ENCODE measurements at regions not wholly inside any gene's neighbourhood (a gene's known extent, or its start where the extent isn't known, plus 50 kb on each side); places are given as distances from the start of the nearest gene placed in this dataset.

DNA sequence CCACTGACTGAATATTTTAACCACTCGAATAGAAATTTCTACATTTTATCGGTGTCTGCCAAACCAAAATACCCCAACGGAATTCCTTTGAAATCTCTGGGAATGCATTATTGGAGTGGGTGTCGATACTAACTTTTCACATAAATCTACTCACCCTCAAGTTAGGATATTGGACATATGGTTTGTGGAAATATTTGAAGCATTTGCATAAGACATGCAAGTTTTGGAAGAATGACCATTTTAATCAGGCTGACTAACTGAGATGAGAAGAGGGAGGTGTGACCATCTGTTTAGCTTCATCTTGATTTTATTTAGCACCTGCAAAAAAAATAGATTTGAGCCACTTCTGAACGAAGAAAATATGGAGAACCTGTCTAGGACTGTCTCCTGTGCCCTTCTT, 61.2 kb downstream of the KLF6 start:
- DNase-seq (ENCODE audit: low read depth) = no peak

DNA sequence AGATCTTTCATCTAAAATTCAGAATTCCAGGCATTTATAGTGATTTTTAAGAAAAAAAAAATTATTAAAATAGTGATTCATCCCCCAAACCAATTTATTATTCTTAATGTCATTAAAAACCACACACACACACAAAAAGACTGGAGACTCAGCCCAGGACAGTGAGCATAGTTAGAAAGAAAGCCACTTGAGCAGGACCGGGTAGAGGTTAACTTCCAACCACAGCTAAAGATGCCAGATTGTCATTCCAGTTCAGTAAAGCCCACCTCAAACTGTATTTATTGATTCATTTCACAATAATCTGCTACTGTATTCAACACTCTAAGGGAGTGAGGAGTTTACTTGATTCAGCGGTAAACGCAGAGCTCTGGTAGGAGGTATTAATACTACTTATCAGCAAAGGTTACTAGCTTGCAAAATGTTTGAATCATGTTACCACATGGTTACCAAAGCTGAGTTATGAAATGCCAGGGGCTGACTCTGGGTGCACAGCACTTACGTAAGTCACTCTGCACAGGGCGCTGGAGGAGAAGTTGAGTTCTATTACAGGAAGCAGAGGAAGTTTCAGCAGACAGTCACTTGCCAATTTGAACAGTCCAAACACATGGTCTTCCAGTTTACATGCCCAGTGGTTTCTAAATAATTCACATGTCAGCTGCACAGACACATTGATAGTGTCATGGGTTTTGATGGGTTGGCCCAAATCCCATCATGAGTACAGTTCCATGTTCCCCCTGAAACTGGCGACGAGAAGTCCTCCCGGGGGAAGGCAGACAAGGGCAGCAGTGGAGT, 64.6 kb downstream of the KLF6 start:
- DNase-seq (ENCODE audit: low read depth) = no peak

DNA sequence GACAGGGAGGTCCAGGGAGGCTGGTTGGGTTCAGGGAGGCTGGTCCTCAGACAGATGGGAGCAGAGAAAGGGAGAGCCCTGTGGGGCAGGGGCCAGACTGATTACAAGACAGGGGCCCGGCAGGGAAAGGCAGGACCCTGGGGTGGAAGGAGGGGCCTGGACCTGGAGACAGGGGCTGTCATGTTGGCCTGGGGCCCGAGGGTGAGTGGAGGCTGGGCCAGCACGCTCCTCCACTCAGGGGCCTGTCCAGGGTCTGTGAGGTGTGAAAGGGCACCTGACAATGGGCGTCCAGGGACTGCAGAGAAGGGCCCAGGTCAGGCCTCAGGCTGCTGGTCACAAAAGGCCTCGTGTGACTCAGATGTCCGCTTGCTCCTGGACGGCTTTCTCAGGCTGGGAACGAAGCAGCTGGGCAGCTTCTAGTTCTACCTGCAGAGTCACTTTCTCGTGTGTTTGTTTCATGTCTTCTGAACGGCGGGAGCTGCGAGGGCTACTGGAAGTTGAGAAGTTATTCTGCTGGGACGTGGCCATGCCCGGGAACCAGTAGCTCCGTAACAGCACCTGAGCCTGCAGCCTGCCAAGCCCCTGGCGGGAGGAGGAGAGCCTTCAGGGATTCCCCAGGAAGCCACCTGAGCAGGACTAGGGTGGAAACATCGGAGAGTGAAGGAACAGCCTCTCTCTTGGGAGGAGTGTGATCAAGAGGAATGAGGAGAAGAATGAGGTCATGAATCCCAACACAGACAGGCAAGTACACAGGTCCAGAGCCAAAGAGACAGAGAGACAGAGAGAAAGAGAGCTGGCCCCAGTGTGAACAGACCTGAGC, 65.8 kb downstream of the KLF6 start:
- no peak for DNase-seq (ENCODE audit: low read depth)

DNA sequence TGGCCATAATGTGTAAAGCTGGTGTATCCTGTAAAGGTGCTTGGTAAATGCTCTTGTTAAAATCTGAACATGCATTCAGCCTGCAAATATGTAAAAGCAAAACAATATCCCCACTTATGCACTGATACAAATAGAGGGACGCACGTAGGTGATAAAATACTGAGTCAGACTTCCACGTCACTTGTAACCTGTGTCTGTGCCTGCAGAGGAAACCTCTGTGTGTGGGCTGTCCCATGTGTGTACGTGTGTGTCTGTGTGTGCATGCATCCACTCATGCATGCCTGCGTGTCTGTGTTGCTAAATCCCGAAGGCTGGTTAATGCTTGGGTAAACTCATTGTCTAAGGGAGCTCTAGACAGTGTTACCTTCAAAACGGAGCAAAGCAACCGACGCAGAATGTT, 68.9 kb downstream of the KLF6 start:
- DNase-seq (ENCODE audit: low read depth) = no peak

DNA sequence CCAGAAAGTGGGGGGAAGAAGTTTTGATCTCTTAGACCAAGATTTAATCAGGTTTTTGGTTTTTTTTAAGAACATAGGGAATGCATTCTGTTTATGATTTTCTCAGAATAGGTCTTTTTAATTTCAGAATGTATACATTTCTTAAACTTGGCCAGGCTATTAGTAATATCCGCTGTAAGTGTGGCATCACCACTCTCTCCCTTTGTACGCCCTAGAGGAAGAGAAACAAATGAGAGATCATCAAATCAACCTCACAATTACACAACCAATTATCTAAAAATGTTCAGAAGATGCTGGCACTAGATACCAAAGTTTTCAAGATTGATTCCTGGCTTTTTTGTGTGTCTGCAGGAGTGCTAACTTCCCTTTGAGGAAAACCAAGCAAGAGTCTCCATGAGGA, 70.0 kb downstream of the KLF6 start:
- DNase-seq (ENCODE audit: low read depth) = no peak

DNA sequence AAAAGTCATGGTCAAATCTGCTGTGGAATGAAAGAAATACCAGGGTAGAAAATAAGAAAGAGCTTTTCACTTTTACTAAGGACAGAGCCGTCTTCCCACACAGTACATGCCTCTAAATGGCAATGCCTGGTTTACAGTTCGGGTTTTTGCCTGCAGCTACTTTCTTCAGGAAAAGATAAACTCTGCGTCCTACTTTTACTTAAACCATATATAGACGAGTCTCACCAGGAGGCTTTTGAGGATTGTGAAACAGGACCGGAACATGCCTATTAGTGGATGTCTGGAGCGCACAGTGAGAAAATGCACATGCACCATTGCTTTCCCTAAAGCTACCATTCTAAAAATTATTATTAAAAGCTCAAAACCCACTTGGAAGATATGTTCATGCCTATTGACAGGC, 70.5 kb downstream of the KLF6 start:
- no peak for DNase-seq (ENCODE audit: low read depth)

GRCh38 chr10:3712707-3713106, 72.3 kb downstream of the KLF6 start:
- DNase-seq (ENCODE audit: low read depth) = no peak

DNA sequence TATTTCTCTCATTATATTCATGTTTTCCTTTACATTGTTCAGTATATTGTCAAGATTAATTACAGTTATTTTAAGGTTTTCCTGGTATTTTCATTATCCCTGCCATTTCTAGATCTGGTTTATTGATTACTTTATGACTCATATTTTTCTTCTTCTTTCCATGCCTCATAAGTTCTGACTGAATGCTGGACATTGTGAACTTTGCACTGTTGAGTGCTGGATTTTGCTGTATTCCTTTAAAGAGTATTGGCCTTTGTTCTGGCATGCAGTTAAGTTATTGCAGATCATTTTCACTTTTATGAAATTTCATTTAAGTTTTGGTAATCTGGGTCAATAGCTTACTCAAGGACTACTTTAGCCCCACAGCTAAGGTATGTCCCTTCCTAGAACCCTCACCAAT, 73.1 kb downstream of the KLF6 start:
- DNase-seq (ENCODE audit: low read depth) = no peak

DNA sequence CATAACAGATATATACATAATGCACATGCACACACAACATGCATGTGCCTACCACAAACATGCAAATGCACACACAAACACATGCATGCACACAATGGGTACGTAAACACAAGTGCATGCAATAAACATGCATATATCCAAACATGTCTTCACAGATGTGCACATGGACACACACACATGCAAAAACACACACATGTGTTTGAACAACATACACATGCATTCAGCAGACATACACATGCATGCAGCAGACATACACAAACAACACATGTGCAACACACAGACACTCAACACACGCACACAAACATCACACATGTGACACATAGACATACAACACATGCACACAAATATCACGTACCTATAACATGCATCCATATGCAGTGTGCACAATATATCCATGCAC, 74.2 kb downstream of the KLF6 start:
- no peak for DNase-seq (ENCODE audit: low read depth)

- no peak for DNase-seq (ENCODE audit: low read depth)
These were observed 75.5 kb downstream of the KLF6 start for GRCh38 chr10:3709456-3710060.

DNA sequence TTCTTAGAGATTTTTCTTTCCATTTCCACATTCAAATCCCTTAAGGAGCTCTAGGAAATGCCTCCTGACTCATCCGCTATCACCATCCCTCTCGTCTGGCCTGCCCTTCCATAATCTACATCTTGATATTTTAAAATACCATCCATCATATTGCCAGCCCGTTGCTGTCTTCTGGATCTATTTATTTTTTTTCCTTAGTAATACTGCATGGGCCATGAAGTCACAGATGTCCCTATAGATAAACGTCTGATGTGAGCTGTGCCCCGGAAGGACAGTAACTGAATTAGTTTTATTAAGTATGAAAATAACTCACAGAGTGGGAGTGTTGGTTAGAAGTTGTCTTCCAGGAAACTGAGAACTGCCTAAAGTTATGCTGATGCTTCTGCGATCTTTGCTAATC, 76.2 kb downstream of the KLF6 start:
- no peak for DNase-seq (ENCODE audit: low read depth)

DNA sequence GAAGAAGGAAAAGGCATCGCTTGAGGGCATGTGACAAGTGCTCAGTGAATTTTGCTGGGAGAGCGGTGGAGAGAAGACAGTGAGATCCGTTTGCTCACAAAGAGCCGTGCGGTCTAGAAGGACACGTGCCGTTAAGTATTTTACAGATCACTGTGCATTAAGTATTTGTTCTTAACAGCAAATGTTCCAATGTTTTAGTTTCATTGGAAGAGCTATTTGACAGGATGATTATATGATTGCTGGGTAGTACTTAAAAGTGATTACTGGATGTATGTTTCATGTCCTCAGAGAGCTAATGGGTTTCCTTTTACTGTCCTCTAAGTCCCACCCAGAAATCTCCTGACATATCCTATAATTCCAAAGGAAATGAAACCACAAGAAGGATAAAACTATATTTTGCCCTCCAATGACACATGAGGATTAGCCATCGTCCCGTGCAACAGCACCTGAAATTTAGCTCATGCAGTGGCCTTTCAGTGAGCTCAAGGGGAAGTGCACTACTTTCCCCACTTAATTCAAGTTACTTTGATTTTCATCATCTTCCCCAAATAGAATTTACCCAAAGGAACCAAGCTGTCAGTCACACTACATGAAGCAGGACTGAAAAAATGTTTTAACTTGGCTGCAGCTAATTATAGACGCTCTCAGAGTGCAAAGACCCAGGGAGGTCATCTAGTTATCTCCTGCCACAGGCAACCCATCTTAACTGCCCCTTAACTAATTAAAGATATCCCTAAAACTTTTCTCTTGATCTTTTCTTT, 80.3 kb downstream of the KLF6 start:
- DNase-seq (ENCODE audit: low read depth) = no peak

DNA sequence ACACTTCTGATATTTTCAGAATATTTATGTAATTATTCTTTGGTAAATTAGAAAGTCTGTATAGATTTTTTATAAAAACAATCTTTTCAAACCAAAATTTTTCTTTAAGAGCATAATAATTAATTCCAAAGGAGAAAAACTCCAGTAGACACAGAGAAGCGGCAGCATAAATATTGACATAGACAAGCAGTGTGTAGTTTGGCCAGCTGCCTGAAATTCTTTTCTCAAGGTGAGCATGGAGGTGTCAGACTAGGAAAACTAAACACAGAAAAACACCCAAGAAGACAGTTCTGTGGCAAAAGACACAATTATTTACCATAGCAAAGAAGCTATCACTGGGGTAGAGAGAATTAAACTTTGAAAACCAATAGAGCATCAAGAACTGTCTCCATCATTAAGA, 82.4 kb downstream of the KLF6 start:
- no peak for DNase-seq (ENCODE audit: low read depth)

- no peak for DNase-seq (ENCODE audit: low read depth)
These were observed 82.9 kb downstream of the KLF6 start for GRCh38 chr10:3702056-3702546.

GRCh38 chr10:3701491-3701890, 83.5 kb downstream of the KLF6 start:
- DNase-seq (ENCODE audit: low read depth) = no peak

DNA sequence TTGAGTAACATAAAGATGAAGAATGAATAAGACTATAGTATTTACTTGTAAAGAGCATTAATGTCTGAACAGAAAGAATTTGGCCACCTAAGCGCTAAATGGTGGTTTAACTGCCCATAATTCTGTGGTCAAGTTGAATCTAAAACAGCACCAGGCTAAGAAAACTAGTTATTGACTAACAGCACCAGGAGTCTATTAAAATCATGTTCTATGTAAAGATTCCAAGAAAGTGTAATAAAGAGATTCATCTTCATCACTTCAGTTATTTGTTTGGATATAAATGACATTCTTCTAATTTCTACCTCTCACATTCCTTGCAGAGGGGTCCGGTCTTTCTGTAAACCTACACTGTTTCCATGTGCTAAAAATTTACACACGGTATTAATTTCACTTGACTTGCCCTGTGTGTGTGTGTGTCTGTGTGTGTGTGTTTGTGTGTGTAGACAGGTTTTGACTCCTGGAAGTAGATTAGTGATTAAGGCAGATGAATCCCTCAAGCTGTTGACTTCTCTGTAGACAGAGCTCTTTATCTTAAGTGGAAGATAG, 84.4 kb downstream of the KLF6 start:
- DNase-seq (ENCODE audit: low read depth) = no peak

DNA sequence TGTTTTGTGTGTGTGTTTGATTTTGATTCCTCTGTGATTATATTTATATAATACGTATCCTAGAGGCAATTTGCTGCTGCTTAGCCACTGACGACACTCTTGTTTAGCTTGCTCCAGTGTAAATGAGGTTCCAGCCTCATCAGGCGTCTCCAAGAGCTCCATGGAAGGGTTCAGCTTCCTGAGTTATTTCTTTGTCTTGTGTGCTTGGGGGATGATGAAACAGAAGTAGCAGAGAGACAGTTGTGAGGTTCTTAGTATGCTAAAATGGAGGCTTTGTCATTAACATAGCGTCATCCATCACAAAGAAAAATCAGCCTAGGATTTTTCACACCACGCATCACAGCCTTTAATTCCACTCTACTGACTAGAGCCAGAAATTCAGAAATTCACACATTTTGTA, 85.1 kb downstream of the KLF6 start:
- DNase-seq (ENCODE audit: low read depth) = no peak

DNA sequence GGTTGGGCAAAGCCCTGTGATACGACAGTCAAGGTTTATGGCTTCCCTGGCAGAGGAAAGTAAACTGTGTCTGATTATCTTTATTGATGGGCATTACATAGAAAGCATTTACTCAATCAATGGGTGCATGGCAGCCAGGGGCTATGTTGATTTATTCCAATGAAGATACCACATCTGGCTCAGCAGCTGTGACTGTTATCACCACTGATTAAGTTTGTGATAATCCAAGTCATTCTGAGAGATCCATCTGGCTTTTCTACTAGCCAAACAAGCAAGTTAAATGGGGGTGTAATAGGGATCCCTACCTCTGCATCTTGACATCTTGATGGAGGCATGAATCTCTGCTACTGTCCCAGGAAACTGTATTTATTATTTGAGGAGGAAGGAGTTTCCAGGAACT, 86.7 kb downstream of the KLF6 start:
- no peak for DNase-seq (ENCODE audit: low read depth)

GRCh38 chr10:3693698-3694080, 91.3 kb downstream of the KLF6 start:
- no peak for DNase-seq (ENCODE audit: low read depth)

GRCh38 chr10:3693022-3693697, 91.8 kb downstream of the KLF6 start:
- no peak for DNase-seq (ENCODE audit: low read depth)

DNA sequence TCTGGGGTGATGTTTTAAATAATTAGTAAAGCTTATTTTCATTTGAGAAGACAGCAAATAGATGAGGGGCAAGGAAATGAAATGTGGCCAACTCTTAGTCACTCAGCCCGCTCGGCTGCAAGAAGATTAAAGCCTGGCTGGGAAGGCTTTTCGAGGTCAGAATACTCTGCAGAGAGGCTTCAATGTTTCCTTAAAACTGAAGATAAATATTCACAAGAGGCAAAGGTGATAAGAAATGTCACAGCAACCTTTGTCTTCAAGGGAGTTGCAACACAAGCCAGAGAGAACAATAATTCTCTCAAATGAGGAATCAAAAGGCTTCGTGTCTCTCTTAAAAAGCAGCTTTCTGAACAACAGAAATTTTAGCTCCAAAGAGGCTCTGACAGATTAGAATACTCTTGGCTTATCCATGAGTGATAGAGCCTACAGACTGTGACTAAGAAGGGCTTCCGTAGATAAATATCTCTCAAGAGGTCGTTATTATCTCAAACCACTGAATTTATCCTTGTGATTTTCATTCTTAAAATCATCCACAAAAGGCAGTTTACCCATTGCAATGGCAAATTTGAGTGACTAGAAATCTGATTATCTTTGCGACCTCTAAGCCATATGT, 92.5 kb downstream of the KLF6 start:
- no peak for DNase-seq (ENCODE audit: low read depth)
